ENCODE measurements at regions not wholly inside any gene's neighbourhood (a gene's known extent, or its start where the extent isn't known, plus 50 kb on each side); places are given as distances from the start of the nearest gene placed in this dataset.

DNA sequence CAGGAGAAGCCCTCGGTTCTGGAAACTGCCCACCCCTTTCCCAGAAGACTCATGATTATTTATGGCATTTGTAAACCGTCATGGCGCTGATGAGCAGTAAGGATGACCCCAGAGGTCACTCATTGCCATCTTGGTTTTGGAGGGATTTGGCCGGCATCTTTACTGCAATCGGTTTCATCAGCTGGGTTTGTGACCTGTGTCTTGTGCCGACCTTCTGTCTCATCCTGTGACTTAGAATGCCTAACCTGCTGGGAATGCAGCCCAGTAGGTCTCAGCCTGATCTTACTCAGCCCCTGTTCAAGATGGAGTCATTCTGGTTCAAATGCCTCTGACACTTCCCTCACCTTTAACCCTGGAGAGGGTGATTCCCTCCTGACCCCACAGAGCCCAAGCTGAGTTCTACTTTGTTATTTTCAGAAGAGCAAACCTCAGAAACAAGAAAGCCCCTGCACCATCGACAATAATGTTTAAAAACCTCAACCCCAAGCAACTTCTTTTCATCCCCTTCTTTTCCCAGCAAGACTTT, 105.5 kb upstream of the SFSWAP start:
- ATAC-seq (no peak), DNase-seq (no peak)
- H3K27me3 ChIP-seq, result peaks cover 0 to 18% of the 10 kb centered on the region in 2 donors
- peaks cover 16 to 41% of the 10 kb centered on the region in 2 donors for H3K4me1 ChIP-seq
- no peaks in the 10 kb centered on the region for H3K36me3 ChIP-seq
- intact Hi-C loops (cut with DNase I), result no loop called here
- H3K27ac ChIP-seq, result no peak overlapping the region
- H3K9me3 ChIP-seq, result no peaks in the 10 kb centered on the region
- TF ChIP-seq, protein P1, sequence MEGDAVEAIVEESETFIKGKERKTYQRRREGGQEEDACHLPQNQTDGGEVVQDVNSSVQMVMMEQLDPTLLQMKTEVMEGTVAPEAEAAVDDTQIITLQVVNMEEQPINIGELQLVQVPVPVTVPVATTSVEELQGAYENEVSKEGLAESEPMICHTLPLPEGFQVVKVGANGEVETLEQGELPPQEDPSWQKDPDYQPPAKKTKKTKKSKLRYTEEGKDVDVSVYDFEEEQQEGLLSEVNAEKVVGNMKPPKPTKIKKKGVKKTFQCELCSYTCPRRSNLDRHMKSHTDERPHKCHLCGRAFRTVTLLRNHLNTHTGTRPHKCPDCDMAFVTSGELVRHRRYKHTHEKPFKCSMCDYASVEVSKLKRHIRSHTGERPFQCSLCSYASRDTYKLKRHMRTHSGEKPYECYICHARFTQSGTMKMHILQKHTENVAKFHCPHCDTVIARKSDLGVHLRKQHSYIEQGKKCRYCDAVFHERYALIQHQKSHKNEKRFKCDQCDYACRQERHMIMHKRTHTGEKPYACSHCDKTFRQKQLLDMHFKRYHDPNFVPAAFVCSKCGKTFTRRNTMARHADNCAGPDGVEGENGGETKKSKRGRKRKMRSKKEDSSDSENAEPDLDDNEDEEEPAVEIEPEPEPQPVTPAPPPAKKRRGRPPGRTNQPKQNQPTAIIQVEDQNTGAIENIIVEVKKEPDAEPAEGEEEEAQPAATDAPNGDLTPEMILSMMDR (IDR thresholded peaks at IDR 0.05), result no peak
- no peak overlapping the region for H3K4me3 ChIP-seq

DNA sequence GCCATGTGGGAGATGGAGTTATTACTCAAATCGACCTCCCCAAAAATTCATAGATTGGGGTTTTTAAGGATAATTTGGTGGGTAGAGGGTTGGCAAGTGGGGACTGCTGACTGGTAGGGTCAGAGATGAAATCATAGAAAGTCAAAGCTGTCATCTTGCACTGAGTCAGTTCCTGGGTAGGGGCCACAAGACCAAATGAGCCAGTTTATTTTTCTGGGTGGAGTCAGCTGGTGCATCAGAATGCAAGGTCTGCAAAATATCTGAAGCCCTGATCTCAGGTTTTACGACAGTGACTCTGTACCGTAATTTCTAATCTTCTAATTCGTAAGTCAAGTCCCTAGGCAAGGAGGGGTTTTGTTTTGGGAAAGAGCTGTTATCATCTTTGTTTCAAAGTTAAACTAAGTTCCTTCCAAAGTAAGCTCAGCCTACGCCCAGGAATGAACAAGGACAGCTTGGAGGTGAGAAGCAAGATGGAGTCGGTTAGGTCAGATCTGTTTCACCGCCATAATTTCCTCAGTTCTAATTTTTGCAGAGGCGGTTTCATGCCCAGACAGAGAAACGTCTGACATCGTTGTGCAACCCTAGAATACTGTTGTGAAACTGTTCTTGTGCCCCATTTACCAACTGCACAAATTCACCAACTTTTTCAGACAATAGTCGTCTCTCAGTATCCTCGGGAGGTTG, 104.5 kb upstream of the SFSWAP start:
- peaks cover 16 to 41% of the 10 kb centered on the region in 2 donors for H3K4me1 ChIP-seq
- H3K27ac ChIP-seq, result no peak overlapping the region
- peaks cover 0 to 26% of the 10 kb centered on the region in 2 donors for H3K27me3 ChIP-seq
- H3K9me3 ChIP-seq, result no peaks in the 10 kb centered on the region
- DNase-seq (no peak), ATAC-seq (no peak)
- intact Hi-C loops (cut with DNase I), result no loop called here
- H3K4me3 ChIP-seq, result no peak overlapping the region
- H3K36me3 ChIP-seq, result no peaks in the 10 kb centered on the region
- TF ChIP-seq, protein P1 (IDR thresholded peaks at IDR 0.05), result no peak

DNA sequence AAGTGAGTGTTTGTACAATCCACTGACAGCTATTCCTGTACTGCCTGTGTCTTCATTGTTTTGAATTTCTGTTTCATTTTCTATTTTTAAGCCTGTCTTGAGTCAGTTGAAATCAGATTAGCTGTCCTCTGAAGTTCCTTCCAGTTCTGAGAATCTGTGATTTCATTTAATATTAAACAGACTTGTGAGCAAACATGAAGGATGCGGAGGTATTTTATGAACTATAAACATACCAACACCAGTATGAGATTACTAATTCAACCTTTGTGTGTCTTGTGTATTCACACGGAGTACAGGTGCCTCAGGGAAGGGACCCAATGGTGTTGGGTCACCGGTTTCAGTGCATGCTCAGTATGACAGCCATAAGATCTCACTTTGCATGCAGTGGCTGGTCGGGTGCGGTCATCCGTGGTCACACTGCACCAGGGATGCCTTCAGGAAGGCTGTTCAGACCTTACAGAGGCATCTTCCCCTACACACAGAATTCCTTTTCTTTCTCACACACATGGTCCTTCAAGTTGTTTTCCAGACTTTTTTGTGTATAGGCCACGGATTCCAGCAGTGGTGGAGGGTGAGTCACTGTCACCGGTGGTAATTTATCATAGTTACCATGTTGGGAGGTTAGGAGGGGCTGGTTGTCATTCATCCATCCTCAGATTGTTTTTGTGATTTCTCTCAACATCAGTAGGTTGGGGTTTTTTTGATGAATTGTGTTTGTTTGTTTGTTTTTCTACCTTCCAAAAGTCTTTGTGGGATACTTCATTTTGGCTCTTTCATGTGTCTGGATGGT, 103.0 kb upstream of the SFSWAP start:
- Histone ChIP-seq H3K9me3 (no peaks in the 10 kb centered on the region), H3K4me1 (peaks cover 16 to 41% of the 10 kb centered on the region in 2 donors), H3K27me3 (peaks cover 0 to 34% of the 10 kb centered on the region in 2 donors), H3K36me3 (no peaks in the 10 kb centered on the region), H3K4me3 (no peak overlapping the region), H3K27ac (no peak overlapping the region)
- no peak for DNase-seq
- TF ChIP-seq, protein P1 (IDR thresholded peaks at IDR 0.05), result no peak
- intact Hi-C loops (cut with DNase I), result no loop called here
- no peak for ATAC-seq

DNA sequence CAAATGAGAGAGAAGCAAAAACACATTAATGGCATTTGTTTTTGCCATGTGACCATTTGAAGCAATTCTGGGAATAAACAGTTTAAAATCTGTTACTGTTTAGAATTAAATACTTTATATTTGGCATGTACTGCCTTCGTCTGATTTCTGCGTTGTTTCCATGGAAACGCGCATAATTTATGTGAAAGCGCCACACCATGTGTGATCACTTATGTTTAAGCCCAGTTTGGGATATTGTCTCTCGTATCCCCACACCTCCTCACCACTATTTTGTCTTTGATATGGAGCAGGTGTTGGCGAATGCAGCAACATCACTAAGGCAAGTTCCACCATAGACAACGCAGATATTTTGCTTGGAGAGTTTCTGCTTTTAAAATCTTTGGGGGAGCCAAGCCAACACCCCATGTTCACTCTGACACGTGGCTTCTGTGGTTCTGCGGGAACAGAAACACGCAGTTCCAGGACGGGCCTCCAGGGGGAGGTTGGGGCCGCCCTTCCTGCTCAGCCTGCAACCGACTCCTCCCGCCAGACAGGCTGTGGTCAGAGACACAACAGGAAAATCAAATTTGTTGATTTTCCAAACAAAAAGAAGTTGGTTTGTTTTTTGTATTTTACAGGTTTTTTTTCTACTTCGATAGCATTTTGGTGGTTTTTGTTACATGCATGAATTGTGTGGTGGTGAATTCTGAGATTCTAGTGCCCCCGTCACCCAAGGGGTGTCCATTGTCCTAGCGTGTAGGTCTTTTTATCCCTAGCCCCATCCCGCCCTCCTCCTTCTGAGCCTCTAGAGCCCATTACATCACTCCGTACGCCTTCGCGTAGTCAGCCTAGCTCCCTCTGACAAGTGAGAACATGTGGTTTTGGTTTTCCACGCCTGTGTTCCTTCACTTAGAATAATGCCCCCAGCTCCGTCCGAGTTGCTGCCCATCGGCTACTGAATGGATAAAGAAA, 101.9 kb upstream of the SFSWAP start:
- Histone ChIP-seq H3K4me3 (no peak overlapping the region), H3K27ac (no peak overlapping the region), H3K36me3 (no peaks in the 10 kb centered on the region), H3K9me3 (no peaks in the 10 kb centered on the region), H3K27me3 (peaks cover 0 to 28% of the 10 kb centered on the region in 2 donors), H3K4me1 (peaks cover 12 to 35% of the 10 kb centered on the region in 2 donors)
- peak; percentile 94 for ATAC-seq
- TF ChIP-seq, protein P1 (IDR thresholded peaks at IDR 0.05), result peak; percentile 84 to 87
- peak; percentile 33 to 90 (median 64) for DNase-seq
- intact Hi-C loops (cut with DNase I), result no loop called here

All from left lung (tissue), 4 donors.